ENCODE measurements at regions not wholly inside any gene's neighbourhood (a gene's known extent, or its start where the extent isn't known, plus 50 kb on each side); places are given as distances from the start of the nearest gene placed in this dataset.

DNA sequence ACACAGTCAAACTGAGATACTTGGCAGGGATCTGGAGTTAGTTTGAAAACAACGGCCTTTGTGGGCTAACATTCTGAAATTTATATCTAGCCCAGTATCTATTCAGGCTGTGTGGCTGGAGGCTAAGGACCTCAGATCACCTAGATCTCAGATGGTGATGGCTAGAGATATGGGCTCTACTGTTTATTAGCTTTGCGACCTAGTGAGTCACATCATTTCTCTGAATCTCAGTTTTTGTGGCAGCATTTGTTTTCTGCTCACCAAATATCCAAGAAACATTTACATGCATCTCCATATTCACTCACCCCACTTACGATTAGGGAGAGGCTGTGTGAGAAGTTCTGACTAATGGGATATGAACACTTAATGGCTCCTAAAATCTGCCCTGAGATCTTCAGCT, 503.9 kb downstream of the KIF20B start:
- no peak for ATAC-seq (ENCODE audit: poor library complexity)
- H3K36me3 Mint-ChIP-seq (ENCODE audit: low read depth) = no peaks in the 10 kb centered on the region
- H3K4me3 Mint-ChIP-seq = no peak overlapping the region
- no peaks in the 10 kb centered on the region for H3K9me3 Mint-ChIP-seq
- ChIA-PET CTCF (no interaction called here), POLR2A (no interaction called here)
- Histone ChIP-seq H3K27ac (ENCODE audit: low read depth in 1 of 2, low read length in 2 of 2) (no peak overlapping the region), H3K4me1 (ENCODE audit: insufficient read depth, low read length) (no peaks in the 10 kb centered on the region), H3K4me3 (ENCODE audit: low read length) (no peak overlapping the region), H3K36me3 (ENCODE audit: insufficient read depth, low read length) (no peaks in the 10 kb centered on the region), H3K27me3 (ENCODE audit: control insufficient read depth in 1 of 2, insufficient read depth in 2 of 2, low read length in 2 of 2) (no peaks in the 10 kb centered on the region), H3K9me3 (ENCODE audit: control insufficient read depth in 1 of 2, insufficient read depth in 1 of 2, low read length in 2 of 2) (no peaks in the 10 kb centered on the region)
- H3K27ac Mint-ChIP-seq = no peak overlapping the region
- TF ChIP-seq, protein P1, sequence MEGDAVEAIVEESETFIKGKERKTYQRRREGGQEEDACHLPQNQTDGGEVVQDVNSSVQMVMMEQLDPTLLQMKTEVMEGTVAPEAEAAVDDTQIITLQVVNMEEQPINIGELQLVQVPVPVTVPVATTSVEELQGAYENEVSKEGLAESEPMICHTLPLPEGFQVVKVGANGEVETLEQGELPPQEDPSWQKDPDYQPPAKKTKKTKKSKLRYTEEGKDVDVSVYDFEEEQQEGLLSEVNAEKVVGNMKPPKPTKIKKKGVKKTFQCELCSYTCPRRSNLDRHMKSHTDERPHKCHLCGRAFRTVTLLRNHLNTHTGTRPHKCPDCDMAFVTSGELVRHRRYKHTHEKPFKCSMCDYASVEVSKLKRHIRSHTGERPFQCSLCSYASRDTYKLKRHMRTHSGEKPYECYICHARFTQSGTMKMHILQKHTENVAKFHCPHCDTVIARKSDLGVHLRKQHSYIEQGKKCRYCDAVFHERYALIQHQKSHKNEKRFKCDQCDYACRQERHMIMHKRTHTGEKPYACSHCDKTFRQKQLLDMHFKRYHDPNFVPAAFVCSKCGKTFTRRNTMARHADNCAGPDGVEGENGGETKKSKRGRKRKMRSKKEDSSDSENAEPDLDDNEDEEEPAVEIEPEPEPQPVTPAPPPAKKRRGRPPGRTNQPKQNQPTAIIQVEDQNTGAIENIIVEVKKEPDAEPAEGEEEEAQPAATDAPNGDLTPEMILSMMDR (IDR thresholded peaks at IDR 0.05) = no peak
- H3K27me3 Mint-ChIP-seq = no peaks in the 10 kb centered on the region
- no peaks in the 10 kb centered on the region for H3K4me1 Mint-ChIP-seq (ENCODE audit: low read depth)
- no peak for DNase-seq
- intact Hi-C loops (cut with DNase I, micrococcal nuclease) = no loop called here

GRCh38 chr10:90213346-90213745, 512.0 kb downstream of the KIF20B start:
- no peaks in the 10 kb centered on the region for H3K9me3 Mint-ChIP-seq
- ATAC-seq (ENCODE audit: poor library complexity) (no peak), DNase-seq (no peak)
- TF ChIP-seq, protein P1 (IDR thresholded peaks at IDR 0.05) = no peak
- intact Hi-C loops (cut with DNase I, micrococcal nuclease) = no loop called here
- no peak overlapping the region for H3K27ac Mint-ChIP-seq
- CTCF ChIA-PET = no interaction called here
- H3K27me3 Mint-ChIP-seq = no peaks in the 10 kb centered on the region
- no peak overlapping the region for H3K27ac ChIP-seq (ENCODE audit: low read depth in 1 of 2, low read length in 2 of 2)
- H3K4me1 Mint-ChIP-seq (ENCODE audit: low read depth) = no peaks in the 10 kb centered on the region
- no peaks in the 10 kb centered on the region for H3K4me1 ChIP-seq (ENCODE audit: insufficient read depth, low read length)
- H3K4me3 Mint-ChIP-seq = no peak overlapping the region
- H3K36me3 Mint-ChIP-seq (ENCODE audit: low read depth) = no peaks in the 10 kb centered on the region
- H3K36me3 ChIP-seq (ENCODE audit: insufficient read depth, low read length) = no peaks in the 10 kb centered on the region
- POLR2A ChIA-PET = no interaction called here
- H3K9me3 ChIP-seq (ENCODE audit: control insufficient read depth in 1 of 2, insufficient read depth in 1 of 2, low read length in 2 of 2) = peaks cover 0 to 5% of the 10 kb centered on the region in 2 experiments
- H3K4me3 ChIP-seq (ENCODE audit: low read length) = no peak overlapping the region
- no peaks in the 10 kb centered on the region for H3K27me3 ChIP-seq (ENCODE audit: control insufficient read depth in 1 of 2, insufficient read depth in 2 of 2, low read length in 2 of 2)

- TF ChIP-seq, protein P1 (IDR thresholded peaks at IDR 0.05) = no peak
- no peak for ATAC-seq (ENCODE audit: poor library complexity)
- CTCF ChIA-PET = no interaction called here
Measured at GRCh38 chr10:90218846-90219245, 517.5 kb downstream of the KIF20B start.

More at GRCh38 chr10:90218846-90219245, 517.5 kb downstream of the KIF20B start:
- Mint-ChIP-seq H3K4me1 (ENCODE audit: low read depth) (no peaks in the 10 kb centered on the region), H3K9me3 (no peaks in the 10 kb centered on the region), H3K36me3 (ENCODE audit: low read depth) (no peaks in the 10 kb centered on the region), H3K4me3 (no peak overlapping the region), H3K27ac (no peak overlapping the region), H3K27me3 (peaks cover 5% of the 10 kb centered on the region)
- no peak overlapping the region for H3K27ac ChIP-seq (ENCODE audit: low read depth in 1 of 2, low read length in 2 of 2)
- H3K4me3 ChIP-seq (ENCODE audit: low read length) = no peak overlapping the region
- H3K9me3 ChIP-seq (ENCODE audit: control insufficient read depth in 1 of 2, insufficient read depth in 1 of 2, low read length in 2 of 2) = no peaks in the 10 kb centered on the region
- H3K36me3 ChIP-seq (ENCODE audit: insufficient read depth, low read length) = no peaks in the 10 kb centered on the region
- H3K4me1 ChIP-seq (ENCODE audit: insufficient read depth, low read length) = no peaks in the 10 kb centered on the region
- DNase-seq = no peak
- intact Hi-C loops (cut with DNase I, micrococcal nuclease) = no loop called here
- POLR2A ChIA-PET = no interaction called here
- H3K27me3 ChIP-seq (ENCODE audit: control insufficient read depth in 1 of 2, insufficient read depth in 2 of 2, low read length in 2 of 2) = no peaks in the 10 kb centered on the region

All from CD4-positive, alpha-beta T cell (primary cell).